ENCODE measurements at regions not wholly inside any gene's neighbourhood (a gene's known extent, or its start where the extent isn't known, plus 50 kb on each side); places are given as distances from the start of the nearest gene placed in this dataset.
"Not testable (repeated sequence)": the region's sequence is repeated elsewhere in the genome, so short reads cannot be mapped to it uniquely, and the experiment has no call there.

GRCh38 chr10:107950411-107951062 is 786.0 kb upstream of the SORCS1 start:
- not testable (repeated sequence) for H3K27me3 ChIP-seq (replicated peaks); H3K36me3 ChIP-seq; H3K4me1 ChIP-seq (replicated peaks); H3K27ac ChIP-seq; H3K9me3 ChIP-seq (replicated peaks); H3K4me3 ChIP-seq; DNase-seq (ENCODE audit: low read depth in 1 of 2, low spot score in 2 of 2)

GRCh38 chr10:107942826-107943225 is 778.3 kb upstream of the SORCS1 start:
- Histone ChIP-seq H3K27ac (no peak overlapping the region), H3K4me1 (replicated peaks) (no peaks in the 10 kb centered on the region), H3K4me3 (no peak overlapping the region), H3K36me3 (no peaks in the 10 kb centered on the region), H3K27me3 (replicated peaks) (no peaks in the 10 kb centered on the region), H3K9me3 (replicated peaks) (no peaks in the 10 kb centered on the region)
- DNase-seq (ENCODE audit: low read depth in 1 of 2, low spot score in 2 of 2) = no peak

- Histone ChIP-seq H3K27ac (no peak overlapping the region), H3K4me1 (replicated peaks) (no peaks in the 10 kb centered on the region), H3K9me3 (replicated peaks) (peaks cover 2% of the 10 kb centered on the region), H3K4me3 (no peak overlapping the region), H3K27me3 (replicated peaks) (no peaks in the 10 kb centered on the region), H3K36me3 (no peaks in the 10 kb centered on the region)
- no peak for DNase-seq (ENCODE audit: low read depth in 1 of 2, low spot score in 2 of 2)
Observed at GRCh38 chr10:107933076-107933475, 768.6 kb upstream of the SORCS1 start.

DNA sequence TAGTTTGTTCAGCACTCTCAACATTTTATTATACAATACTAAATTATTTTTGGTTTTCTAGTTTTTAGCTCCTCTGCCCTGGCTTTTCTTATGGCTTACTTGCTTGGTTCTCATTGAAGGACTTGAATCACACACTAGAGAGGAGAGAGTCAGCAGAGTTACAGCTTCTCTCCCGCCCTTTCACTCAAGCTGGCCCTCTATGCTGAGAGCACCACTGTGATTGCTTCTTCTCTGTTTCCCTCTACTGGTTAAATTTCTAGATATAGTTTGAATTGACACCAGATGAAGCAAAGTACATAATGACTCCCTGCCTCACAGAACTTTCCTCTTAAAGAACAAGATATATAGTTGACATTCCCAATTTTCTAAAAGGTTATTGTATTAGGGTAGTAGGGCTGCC is 767.3 kb upstream of the SORCS1 start:
- no peak overlapping the region for H3K4me3 ChIP-seq
- no peaks in the 10 kb centered on the region for H3K4me1 ChIP-seq (replicated peaks)
- no peak overlapping the region for H3K27ac ChIP-seq
- no peaks in the 10 kb centered on the region for H3K36me3 ChIP-seq
- H3K27me3 ChIP-seq (replicated peaks) = no peaks in the 10 kb centered on the region
- H3K9me3 ChIP-seq (replicated peaks) = peaks cover 2% of the 10 kb centered on the region; the same call in 1 of the 2 replicates
- DNase-seq (ENCODE audit: low read depth in 1 of 2, low spot score in 2 of 2) = no peak

GRCh38 chr10:107930037-107930436 is 765.5 kb upstream of the SORCS1 start:
- no peaks in the 10 kb centered on the region for H3K36me3 ChIP-seq

DNA sequence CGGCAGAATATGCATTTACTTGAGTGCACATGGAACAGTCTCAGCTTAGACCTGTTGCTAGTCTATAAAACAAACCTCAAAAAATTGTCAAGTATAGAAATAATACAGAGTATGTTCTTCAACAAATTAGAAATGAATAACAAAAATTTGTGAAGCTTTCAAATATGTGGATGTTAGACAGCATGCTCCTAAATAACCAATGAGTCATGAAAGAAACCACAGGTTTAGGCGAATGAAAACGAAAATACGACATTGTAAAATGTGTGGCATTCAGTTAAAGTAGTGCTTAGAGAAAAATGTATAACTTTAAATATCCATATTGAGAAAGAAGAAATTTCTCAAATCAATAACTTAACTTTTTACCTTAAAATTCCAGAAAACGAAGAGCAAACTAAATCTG is 760.0 kb upstream of the SORCS1 start:
- Histone ChIP-seq H3K27ac (no peak overlapping the region), H3K27me3 (replicated peaks) (no peaks in the 10 kb centered on the region), H3K4me3 (no peak overlapping the region), H3K36me3 (no peaks in the 10 kb centered on the region), H3K4me1 (replicated peaks) (no peaks in the 10 kb centered on the region), H3K9me3 (replicated peaks) (no peaks in the 10 kb centered on the region)
- DNase-seq (ENCODE audit: low read depth in 1 of 2, low spot score in 2 of 2) = no peak

More at GRCh38 chr10:107930037-107930436, 765.5 kb upstream of the SORCS1 start:
- H3K4me1 ChIP-seq (replicated peaks) = no peaks in the 10 kb centered on the region
- no peak overlapping the region for H3K27ac ChIP-seq
- no peak overlapping the region for H3K4me3 ChIP-seq
- no peak for DNase-seq (ENCODE audit: low read depth in 1 of 2, low spot score in 2 of 2)
- H3K27me3 ChIP-seq (replicated peaks) = no peaks in the 10 kb centered on the region
- no peaks in the 10 kb centered on the region; the same call in 1 of the 2 replicates for H3K9me3 ChIP-seq (replicated peaks)

DNA sequence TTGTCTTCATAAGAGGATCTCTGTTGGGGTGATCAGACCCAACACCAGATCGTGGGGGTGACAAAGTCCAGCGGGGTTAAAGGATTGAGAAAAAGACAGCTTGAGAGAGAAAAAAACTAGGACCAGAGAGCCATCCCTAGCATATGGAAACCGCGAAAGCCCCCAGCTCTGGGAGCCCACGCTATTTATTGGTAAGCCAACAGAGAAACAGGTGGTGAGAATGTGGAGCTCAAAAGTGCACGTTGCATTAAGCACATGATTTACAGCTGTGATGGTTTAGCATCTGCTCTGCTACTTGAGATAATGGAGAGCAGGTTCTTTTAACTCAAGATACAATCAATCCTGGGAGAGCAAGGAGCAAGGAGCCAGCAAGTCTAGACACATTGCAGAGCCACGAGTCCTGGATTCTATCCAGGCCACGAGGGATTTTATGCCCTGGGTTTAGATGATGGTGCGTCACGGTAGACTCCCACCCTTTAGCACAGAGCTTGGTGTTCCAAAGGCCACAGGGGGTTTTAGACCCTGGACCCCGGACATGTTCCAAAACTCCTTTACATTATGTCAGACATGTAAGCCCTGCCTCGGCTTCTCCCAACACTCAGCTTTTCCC is 755.2 kb upstream of the SORCS1 start:
- H3K9me3 ChIP-seq (replicated peaks) = no peaks in the 10 kb centered on the region
- H3K36me3 ChIP-seq = no peaks in the 10 kb centered on the region
- H3K27ac ChIP-seq = no peak overlapping the region
- H3K4me1 ChIP-seq (replicated peaks) = no peaks in the 10 kb centered on the region
- H3K27me3 ChIP-seq (replicated peaks) = peaks cover 5% of the 10 kb centered on the region
- no peak overlapping the region for H3K4me3 ChIP-seq
- DNase-seq (ENCODE audit: low read depth in 1 of 2, low spot score in 2 of 2) = no peak

- H3K9me3 ChIP-seq (replicated peaks) = no peaks in the 10 kb centered on the region
- no peak overlapping the region for H3K4me3 ChIP-seq
- H3K27me3 ChIP-seq (replicated peaks) = peaks cover 12% of the 10 kb centered on the region
- H3K4me1 ChIP-seq (replicated peaks) = no peaks in the 10 kb centered on the region
- H3K27ac ChIP-seq = no peak overlapping the region
- H3K36me3 ChIP-seq = no peaks in the 10 kb centered on the region
- no peak for DNase-seq (ENCODE audit: low read depth in 1 of 2, low spot score in 2 of 2)
Observed at GRCh38 chr10:107918171-107918570, 753.7 kb upstream of the SORCS1 start.

DNA sequence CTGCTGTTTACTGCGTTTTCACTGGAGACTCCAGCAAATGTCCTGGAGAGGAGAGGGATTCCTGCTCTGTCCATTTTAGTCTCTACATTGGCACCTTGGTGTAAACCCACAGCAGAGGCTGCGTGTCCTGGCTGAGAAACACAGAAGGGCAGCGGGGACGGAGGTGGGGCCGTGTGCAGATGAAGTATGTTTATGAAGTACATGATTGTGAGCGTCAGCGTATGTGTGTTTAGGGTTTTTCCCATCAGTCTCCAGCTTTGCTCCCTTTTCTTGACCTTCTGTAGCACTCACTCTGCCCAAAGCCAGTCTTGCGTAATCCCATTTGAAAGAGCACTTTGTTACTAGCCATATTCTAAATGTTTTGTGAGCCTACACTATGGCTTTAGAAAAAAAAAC is 750.7 kb upstream of the SORCS1 start:
- DNase-seq (ENCODE audit: low read depth in 1 of 2, low spot score in 2 of 2) = no peak
- no peaks in the 10 kb centered on the region for H3K36me3 ChIP-seq
- H3K27me3 ChIP-seq (replicated peaks) = peaks cover 12% of the 10 kb centered on the region
- H3K27ac ChIP-seq = no peak overlapping the region
- no peak overlapping the region for H3K4me3 ChIP-seq
- H3K9me3 ChIP-seq (replicated peaks) = no peaks in the 10 kb centered on the region
- no peaks in the 10 kb centered on the region for H3K4me1 ChIP-seq (replicated peaks)

DNA sequence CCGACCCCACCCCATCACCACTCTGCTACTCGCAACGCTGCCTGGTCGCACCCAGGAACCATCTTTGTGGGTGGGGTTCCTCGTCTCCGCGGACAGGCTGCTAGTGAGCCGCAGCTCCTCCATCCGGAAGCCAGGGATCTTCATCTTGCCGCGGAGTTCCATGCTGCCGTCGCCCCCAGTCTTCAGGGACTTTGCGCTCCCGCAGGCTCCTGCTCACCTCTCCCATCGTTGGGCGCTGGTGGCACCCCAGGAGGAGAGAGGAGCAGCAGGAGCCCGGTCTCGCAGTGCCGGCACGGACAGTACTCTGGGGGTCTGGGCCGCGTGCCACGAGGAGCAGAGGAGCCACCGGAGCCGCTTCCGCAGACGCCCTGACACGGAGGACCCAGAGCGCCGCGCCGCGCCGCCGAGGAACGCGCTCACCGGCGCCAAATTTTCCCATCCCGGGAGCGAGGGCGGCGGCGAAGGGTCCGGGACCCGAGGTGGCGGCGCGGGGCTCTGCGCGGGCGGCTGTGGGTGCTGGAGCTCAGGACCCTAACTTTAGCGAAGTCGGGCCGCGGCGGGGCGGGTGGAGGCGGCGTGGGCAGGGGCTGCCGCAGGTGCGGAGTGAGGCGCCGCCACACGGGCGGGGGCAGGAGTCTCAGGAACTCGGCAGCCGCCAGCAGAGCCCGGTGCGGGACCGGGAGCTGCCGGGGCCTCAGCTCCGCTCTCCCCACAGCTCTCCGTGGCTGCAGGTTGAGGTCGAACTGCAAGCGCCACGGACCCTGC is 750.1 kb upstream of the SORCS1 start:
- Histone ChIP-seq H3K27me3 (replicated peaks) (peaks cover 12% of the 10 kb centered on the region), H3K4me1 (replicated peaks) (no peaks in the 10 kb centered on the region), H3K27ac (no peak overlapping the region), H3K36me3 (no peaks in the 10 kb centered on the region), H3K9me3 (replicated peaks) (no peaks in the 10 kb centered on the region), H3K4me3 (no peak overlapping the region)
- DNase-seq (ENCODE audit: low read depth in 1 of 2, low spot score in 2 of 2) = no peak

GRCh38 chr10:107913317-107914294 is 749.1 kb upstream of the SORCS1 start:
- no peak overlapping the region for H3K27ac ChIP-seq
- no peaks in the 10 kb centered on the region for H3K36me3 ChIP-seq
- H3K4me3 ChIP-seq = no peak overlapping the region
- H3K9me3 ChIP-seq (replicated peaks) = no peaks in the 10 kb centered on the region
- no peaks in the 10 kb centered on the region for H3K4me1 ChIP-seq (replicated peaks)
- H3K27me3 ChIP-seq (replicated peaks) = peaks cover 12% of the 10 kb centered on the region
- no peak for DNase-seq (ENCODE audit: low read depth in 1 of 2, low spot score in 2 of 2)

- H3K9me3 ChIP-seq (replicated peaks) = peaks cover under 1% of the 10 kb centered on the region; the same call in 1 of the 2 replicates
- no peak overlapping the region for H3K4me3 ChIP-seq
Observed at GRCh38 chr10:107901076-107901475, 736.6 kb upstream of the SORCS1 start.

GRCh38 chr10:107900131-107900530 is 735.6 kb upstream of the SORCS1 start:
- Histone ChIP-seq H3K4me1 (replicated peaks) (no peaks in the 10 kb centered on the region), H3K4me3 (no peak overlapping the region), H3K36me3 (no peaks in the 10 kb centered on the region), H3K27ac (no peak overlapping the region), H3K9me3 (replicated peaks) (peaks cover 3% of the 10 kb centered on the region; the same call in 1 of the 2 replicates), H3K27me3 (replicated peaks) (no peaks in the 10 kb centered on the region)
- no peak for DNase-seq (ENCODE audit: low read depth in 1 of 2, low spot score in 2 of 2)

More at GRCh38 chr10:107901076-107901475, 736.6 kb upstream of the SORCS1 start:
- no peak for DNase-seq (ENCODE audit: low read depth in 1 of 2, low spot score in 2 of 2)
- Histone ChIP-seq H3K4me1 (replicated peaks) (no peaks in the 10 kb centered on the region), H3K36me3 (no peaks in the 10 kb centered on the region), H3K27ac (no peak overlapping the region), H3K27me3 (replicated peaks) (no peaks in the 10 kb centered on the region)

Data from SJSA1 (cell line).